Right ventricle myocardium inferior (tissue), 1 donor: ENCODE measurements at regions not wholly inside any gene's neighbourhood (a gene's known extent, or its start where the extent isn't known, plus 50 kb on each side); places are given as distances from the start of the nearest gene placed in this dataset.

Source experiments
- ATAC-seq: fragments of 200-7000 bp; cut with Tn5 transposase; one replicate; pipeline ENCODE4 v1.9.1; 2020; ENCODE audit warnings: mild to moderate bottlenecking, moderate library complexity
- DNase-seq: peaks from one replicate; pipeline ENCODE4 v3.0.0; 2021; ENCODE audit errors: missing footprints
- intact Hi-C: fragments of 100-400 bp; cut with DNase I; formaldehyde crosslinking; loops from one replicate; pipeline ENCODE4 v1.11.0; 2022
- donor health status: DM: no; HTN: yes; CAD: no; lungs with severe emphysema.

GRCh38 chr1:239804266-239804665, 287.4 kb upstream of the FMN2 start:
- intact Hi-C loops, result no loop called here
- no peak for ATAC-seq
- DNase-seq, result no peak

GRCh38 chr1:239805042-239805441, 286.6 kb upstream of the FMN2 start:
- DNase-seq, result no peak
- ATAC-seq, result no peak
- intact Hi-C loops, result no loop called here

DNA sequence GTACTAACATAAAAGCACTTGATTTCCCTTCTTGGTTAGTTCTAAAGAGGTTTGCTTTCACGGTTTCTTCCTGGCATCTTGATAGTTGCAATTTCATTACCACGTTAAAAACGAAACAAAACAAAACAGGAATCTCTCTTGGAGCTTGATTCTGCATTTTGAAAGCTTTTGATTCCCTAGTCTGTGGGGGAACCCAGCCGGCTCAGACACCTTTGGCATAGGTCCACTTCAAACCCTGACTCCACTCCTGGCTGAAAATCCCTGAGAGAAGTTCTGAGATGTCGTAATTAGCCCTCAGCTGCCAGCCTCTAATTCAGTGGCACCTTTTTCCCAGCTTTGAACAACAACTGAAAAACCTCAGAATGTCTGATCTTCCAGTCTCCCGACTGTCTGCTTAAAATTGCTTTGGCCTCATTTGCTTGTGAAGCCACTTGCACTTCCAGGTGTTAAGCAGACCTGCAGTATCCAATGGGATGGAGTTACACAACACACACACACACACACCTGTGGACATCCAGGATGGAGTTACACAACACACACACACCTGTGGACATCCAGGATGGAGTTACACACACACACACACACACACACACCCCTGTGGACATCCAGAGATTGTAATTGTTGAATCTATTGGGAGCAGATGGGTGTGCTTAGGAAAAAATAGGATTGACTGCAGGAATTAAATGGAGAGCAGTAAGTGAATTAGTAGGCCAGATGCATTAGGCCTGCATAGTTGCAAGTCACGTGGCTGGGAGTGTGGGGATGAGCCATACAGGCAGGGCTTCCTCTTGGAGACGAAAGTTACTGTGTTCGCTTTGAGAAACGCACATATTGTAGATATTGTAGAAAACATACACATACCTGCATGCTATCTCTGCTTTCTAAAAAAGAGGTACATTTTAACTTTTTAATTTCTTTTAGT, 285.6 kb upstream of the FMN2 start:
- ATAC-seq (no peak), DNase-seq (no peak)
- intact Hi-C loops, result no loop called here

GRCh38 chr1:239806897-239807296, 284.8 kb upstream of the FMN2 start:
- no peak for ATAC-seq
- no peak for DNase-seq
- intact Hi-C loops, result no loop called here

DNA sequence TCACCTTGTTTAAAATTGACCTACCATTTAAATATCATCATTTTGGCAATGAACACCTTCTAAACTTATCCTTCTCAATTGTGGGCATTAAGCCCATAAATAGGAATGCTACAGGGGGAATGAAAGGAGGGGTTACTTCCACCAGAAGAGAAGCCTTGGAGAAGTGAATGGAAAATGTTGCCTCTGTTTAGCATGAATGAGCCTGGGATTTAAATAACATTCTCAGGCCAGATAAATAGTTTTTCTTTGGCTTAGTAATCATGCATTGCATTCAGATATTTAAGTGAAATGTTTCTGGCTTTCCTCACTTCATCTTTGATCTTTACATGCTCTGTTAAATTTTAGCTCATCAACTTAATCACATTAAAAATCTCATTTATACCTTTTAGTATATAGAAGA, 284.3 kb upstream of the FMN2 start:
- ATAC-seq, result no peak
- DNase-seq, result no peak
- intact Hi-C loops, result no loop called here

DNA sequence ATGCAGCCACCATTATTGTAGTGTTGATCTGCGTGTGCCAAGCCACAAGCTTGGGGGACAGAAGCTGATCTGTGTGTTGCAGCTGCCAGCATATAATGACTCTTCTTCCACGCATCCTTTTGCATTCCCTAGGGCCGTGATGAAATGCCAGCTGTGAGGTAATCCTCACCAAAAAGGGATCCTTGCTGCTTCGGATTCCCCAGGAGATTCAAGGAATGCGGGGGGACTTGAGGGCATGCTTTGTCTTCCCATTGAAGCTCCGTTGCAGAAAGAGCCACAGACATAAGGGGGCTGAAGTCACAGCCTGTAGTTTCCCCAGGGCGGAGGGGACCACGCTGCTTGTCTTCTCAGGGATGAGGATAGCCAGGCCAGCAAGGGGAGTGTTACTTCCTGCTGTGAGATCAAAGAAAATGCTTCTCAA, 281.6 kb upstream of the FMN2 start:
- DNase-seq, result no peak
- intact Hi-C loops, result no loop called here
- ATAC-seq, result no peak

DNA sequence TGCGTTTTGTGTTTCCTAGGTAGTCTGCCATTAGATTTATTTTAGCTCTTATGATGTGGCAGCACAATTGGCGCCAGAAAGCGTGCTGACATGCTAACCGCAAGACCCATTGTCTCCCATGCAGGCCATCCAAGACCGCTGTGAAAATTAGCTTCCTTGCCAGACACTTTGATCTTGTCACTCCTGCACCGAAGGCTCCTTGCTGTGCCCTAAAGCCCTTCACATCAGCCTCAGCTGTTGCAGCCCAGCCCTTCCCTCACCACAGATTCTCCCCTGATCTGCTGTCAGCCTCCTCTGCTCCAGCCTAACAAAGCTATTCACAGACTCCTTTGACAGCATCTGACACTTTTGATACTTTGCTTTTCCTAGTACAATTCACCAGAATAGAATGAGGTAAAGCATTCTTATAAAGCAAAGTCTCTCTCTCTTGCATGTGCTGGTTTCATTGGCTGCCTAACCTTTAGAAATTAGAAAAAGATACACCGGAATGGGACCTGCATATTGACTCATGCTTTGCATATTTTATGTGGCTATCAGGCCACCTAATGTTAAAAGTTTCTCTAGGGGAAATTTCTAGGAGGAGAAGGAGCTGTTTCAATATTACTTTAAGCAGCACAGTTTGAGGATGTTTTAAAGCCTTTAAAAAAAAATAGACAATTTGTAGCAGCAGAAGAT, 280.3 kb upstream of the FMN2 start:
- DNase-seq, result no peak
- no peak for ATAC-seq
- intact Hi-C loops, result no loop called here

DNA sequence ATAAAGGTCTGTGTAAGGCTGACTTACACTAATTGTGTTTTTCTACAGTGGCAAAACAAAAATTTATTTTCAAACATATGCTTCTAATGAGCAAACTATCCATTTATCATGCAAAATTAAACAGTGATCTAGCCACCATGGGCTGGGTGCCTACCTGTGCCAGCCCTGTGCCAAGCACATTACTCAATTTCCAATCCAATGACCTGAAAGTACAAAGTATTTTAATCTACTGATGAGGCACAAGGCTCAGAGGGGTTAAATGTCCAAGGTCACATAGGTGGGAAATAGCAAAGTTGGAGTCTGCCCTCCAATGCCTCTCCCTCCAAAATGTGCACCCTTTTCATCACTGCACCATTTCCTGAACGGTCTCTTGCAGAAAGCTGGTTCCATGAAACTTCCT, 279.1 kb upstream of the FMN2 start:
- intact Hi-C loops, result no loop called here
- no peak for ATAC-seq

DNA sequence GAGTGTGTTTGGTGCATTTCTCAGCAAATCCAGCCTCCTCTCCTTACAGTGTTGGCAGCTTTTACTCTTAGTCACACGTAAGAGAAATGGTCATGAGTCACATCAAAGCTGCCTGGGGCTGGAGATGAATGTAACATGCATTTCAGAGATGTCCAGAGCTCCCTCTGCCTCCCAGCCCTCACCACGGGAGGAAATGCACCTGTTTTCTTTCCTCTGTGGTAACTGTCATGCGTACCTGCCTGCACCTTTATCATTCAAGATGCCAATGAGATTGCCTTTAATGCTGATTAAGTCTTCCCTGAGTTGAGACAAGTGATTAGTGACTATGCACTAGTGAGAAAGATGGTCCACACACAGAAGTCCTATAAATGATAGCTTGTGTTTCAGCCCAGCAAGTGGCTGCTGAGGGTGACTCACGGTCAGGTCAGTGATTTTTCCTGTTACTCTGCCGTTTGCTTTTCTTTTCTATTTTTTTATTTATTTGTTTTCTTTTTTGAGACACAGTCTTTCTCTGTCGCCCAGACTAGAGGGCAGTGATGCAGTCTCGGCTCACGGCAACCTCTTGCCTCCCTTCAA, 277.3 kb upstream of the FMN2 start:
- no peak for ATAC-seq
- DNase-seq, result no peak

More for the DNA sequence above, 279.1 kb upstream of the FMN2 start:
- no peak for DNase-seq

GRCh38 chr1:239815074-239815473, 276.6 kb upstream of the FMN2 start:
- ATAC-seq, result no peak
- no peak for DNase-seq
- intact Hi-C loops, result no loop called here

More for the DNA sequence above, 277.3 kb upstream of the FMN2 start:
- intact Hi-C loops, result no loop called here

DNA sequence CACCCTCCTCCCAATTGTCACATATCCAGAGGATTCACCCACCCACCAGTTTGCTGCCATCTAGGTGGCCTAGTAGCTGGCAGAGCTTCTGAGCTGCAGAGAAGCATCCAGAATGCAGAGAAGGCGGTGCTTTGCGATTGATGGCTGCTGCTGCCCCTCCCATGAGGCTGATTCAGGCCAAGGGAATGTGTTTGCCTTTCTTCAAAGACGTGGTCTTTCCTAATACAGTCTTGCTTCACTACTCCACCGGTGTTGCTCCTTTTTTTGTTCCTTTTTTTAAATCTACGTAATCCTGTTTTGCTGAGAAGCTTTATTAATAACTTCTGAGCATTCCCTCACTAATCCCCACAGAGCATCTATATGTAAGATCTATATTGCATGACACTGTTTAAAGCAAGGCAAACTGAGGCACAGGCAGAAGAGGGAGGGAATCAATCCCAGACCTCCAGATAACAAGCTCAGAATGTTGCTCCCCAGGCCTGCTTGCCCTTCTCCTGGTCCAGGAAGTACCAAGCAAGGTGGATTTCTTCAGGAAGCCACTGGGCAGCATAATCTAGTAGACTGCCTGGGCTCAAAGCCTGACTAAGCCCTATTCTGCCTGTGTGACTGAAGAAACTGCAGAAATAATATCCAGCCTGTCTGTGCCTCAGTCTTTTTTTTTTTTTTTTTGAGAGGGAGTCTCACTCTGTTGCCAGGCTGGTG, 275.5 kb upstream of the FMN2 start:
- DNase-seq (no peak), ATAC-seq (no peak)
- intact Hi-C loops, result no loop called here

GRCh38 chr1:239817276-239817675, 274.4 kb upstream of the FMN2 start:
- no peak for ATAC-seq
- intact Hi-C loops, result no loop called here

GRCh38 chr1:239817801-239818200, 273.9 kb upstream of the FMN2 start:
- intact Hi-C loops, result no loop called here
- DNase-seq, result no peak
- no peak for ATAC-seq

More at GRCh38 chr1:239817276-239817675, 274.4 kb upstream of the FMN2 start:
- DNase-seq, result no peak

DNA sequence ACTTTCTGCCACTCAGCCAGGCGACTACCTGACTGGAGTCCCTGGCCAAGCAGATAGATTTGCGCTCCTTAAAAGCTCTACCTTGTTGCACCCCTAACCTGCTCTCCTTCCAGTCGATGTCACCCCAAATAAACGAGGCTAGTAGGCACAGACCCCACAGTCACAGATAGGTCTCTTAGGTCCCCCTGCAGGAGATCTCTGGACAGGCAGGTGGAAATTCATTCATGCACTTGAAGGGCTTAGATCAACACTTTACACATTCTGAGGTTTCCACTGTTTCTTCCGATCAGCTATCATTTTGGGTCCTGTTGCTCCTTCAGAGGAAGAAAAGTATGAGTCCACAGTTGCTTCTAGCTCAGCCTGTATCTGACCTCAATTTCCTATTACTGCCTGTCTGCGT, 272.6 kb upstream of the FMN2 start:
- intact Hi-C loops, result no loop called here
- no peak for ATAC-seq
- DNase-seq, result no peak

- intact Hi-C loops, result no loop called here
- no peak for DNase-seq
- ATAC-seq, result no peak
These were observed 271.9 kb upstream of the FMN2 start for GRCh38 chr1:239819756-239820250.

- DNase-seq, result no peak
- intact Hi-C loops, result no loop called here
These were observed 267.8 kb upstream of the FMN2 start for GRCh38 chr1:239823852-239824251.

GRCh38 chr1:239826211-239826610, 265.5 kb upstream of the FMN2 start:
- DNase-seq, result no peak
- intact Hi-C loops, result no loop called here
- ATAC-seq, result no peak

More at GRCh38 chr1:239823852-239824251, 267.8 kb upstream of the FMN2 start:
- no peak for ATAC-seq

GRCh38 chr1:239826736-239827135, 264.9 kb upstream of the FMN2 start:
- intact Hi-C loops, result no loop called here
- no peak for ATAC-seq
- DNase-seq, result no peak

DNA sequence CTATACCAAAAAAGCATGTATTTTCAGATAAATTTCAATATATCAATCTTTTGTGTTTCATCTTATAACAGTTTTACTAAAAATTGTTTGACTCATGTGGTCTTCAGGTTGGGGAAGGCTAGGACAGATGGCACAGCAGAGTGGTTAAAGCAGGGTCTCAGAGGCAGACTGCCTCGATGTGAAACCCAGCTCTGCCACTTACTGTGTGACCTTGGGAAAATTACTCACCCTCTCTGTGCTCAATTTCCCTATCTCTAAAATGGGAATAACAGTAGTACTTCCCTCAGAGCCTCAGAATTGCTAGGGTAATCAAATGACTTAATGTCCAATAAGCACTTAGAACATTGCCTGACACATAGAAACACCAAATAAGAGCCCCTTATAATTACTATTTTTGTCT, 262.1 kb upstream of the FMN2 start:
- ATAC-seq, result no peak
- no peak for DNase-seq
- intact Hi-C loops, result no loop called here
